SU-DHL-6 (cell line): ENCODE measurements at regions not wholly inside any gene's neighbourhood (a gene's known extent, or its start where the extent isn't known, plus 50 kb on each side); places are given as distances from the start of the nearest gene placed in this dataset.

Experiments used
- H2AFZ ChIP-seq: fragments of 200-600 bp; sonication (generic); 2 replicates; pipeline ENCODE4 v1.6.1; 2014; ENCODE audit warnings: low read depth, mild to moderate bottlenecking, moderate library complexity, mixed read lengths, antibody characterized with exemption, low read length; ENCODE audit not compliant: severe bottlenecking
- H3F3A ChIP-seq: fragments of 200-600 bp; shearing (Covaris generic); 2 replicates; pipeline ENCODE4 v1.6.0; 2016; ENCODE audit warnings: antibody characterized with exemption, mild to moderate bottlenecking; ENCODE audit not compliant: insufficient read depth
- H3K27ac ChIP-seq: fragments of 200-600 bp; sonication (generic); 2 replicates; pipeline ENCODE4 v1.5.1; 2016; ENCODE audit warnings: low read depth, mild to moderate bottlenecking, low read length, moderate library complexity, mixed read lengths
- H3K27me3 ChIP-seq: fragments of 200-600 bp; sonication (generic), shearing (Covaris generic); 2 replicates; pipeline ENCODE4 v1.6.0; 2014; ENCODE audit warnings: mild to moderate bottlenecking, low read length
- H3K36me3 ChIP-seq: fragments of 200-600 bp; sonication (generic); 2 replicates; pipeline ENCODE4 v1.6.1; 2014; ENCODE audit warnings: mild to moderate bottlenecking, low read length, mixed read lengths
- H3K4me2 ChIP-seq: fragments of 300-600, 200-600 bp; shearing (Covaris generic), sonication (generic); 2 replicates; pipeline ENCODE4 v1.6.0; 2014; ENCODE audit warnings: low read length, low read depth, mild to moderate bottlenecking; ENCODE audit not compliant: poor library complexity, severe bottlenecking
- H3K4me3 ChIP-seq: fragments of 200-600 bp; sonication (generic); 2 replicates; pipeline ENCODE4 v1.5.1; 2014; ENCODE audit warnings: antibody characterized with exemption, low read length, mild to moderate bottlenecking, mixed read lengths; ENCODE audit not compliant: insufficient read depth, poor library complexity, severe bottlenecking
- H3K79me2 ChIP-seq: fragments of 200-600 bp; sonication (generic); 2 replicates; pipeline ENCODE4 v1.6.1; 2014; ENCODE audit warnings: mild to moderate bottlenecking, low read length, moderate library complexity; ENCODE audit not compliant: insufficient read depth
- H3K9ac ChIP-seq: fragments of 200-600 bp; sonication (generic); 2 replicates; pipeline ENCODE4 v1.7.0; 2014; ENCODE audit warnings: mild to moderate bottlenecking, low read length
- H3K9me2 ChIP-seq: fragments of 200-600 bp; sonication (generic); replicated peaks from 2 replicates; pipeline ENCODE4 v1.6.1; 2014; ENCODE audit warnings: low read length; ENCODE audit not compliant: insufficient read depth
- H3K9me3 ChIP-seq: fragments of 200-600 bp; sonication (generic); 2 replicates; pipeline ENCODE4 v1.6.1; 2014; ENCODE audit warnings: low read length, mixed read lengths; ENCODE audit not compliant: insufficient read depth
- H4K20me1 ChIP-seq: fragments of 200-600 bp; sonication (generic); 2 replicates; pipeline ENCODE4 v1.6.1; 2014; ENCODE audit warnings: low read depth, mild to moderate bottlenecking, antibody characterized with exemption, low read length, moderate library complexity, mixed read lengths
- EZH2phosphoT487 ChIP-seq: fragments of 200-600 bp; sonication (generic), shearing (Covaris generic); conservative IDR thresholded peaks from 2 replicates; pipeline ENCODE4 v1.6.1; 2018; ENCODE audit warnings: mild to moderate bottlenecking, antibody characterized with exemption, low read length, moderate library complexity, mixed read lengths
- TF ChIP-seq, protein P1 (sequence below): fragments of 200-600 bp; sonication (generic); IDR thresholded peaks from one replicate; pipeline ENCODE4 v1.5.1; 2017; ENCODE audit warnings: antibody characterized with exemption, mild to moderate bottlenecking, low read length, moderate library complexity; ENCODE audit not compliant: insufficient read depth, poor library complexity, severe bottlenecking

GRCh38 chr13:73364736-73365135 is 305.9 kb downstream of the KLF5 start:
- TF ChIP-seq EZH2phosphoT487, result no peak
- TF ChIP-seq, protein P1, sequence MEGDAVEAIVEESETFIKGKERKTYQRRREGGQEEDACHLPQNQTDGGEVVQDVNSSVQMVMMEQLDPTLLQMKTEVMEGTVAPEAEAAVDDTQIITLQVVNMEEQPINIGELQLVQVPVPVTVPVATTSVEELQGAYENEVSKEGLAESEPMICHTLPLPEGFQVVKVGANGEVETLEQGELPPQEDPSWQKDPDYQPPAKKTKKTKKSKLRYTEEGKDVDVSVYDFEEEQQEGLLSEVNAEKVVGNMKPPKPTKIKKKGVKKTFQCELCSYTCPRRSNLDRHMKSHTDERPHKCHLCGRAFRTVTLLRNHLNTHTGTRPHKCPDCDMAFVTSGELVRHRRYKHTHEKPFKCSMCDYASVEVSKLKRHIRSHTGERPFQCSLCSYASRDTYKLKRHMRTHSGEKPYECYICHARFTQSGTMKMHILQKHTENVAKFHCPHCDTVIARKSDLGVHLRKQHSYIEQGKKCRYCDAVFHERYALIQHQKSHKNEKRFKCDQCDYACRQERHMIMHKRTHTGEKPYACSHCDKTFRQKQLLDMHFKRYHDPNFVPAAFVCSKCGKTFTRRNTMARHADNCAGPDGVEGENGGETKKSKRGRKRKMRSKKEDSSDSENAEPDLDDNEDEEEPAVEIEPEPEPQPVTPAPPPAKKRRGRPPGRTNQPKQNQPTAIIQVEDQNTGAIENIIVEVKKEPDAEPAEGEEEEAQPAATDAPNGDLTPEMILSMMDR, result no peak
- Histone ChIP-seq H3K27me3 (no peaks in the 10 kb centered on the region), H3K4me3 (no peak overlapping the region), H3K9me3 (no peaks in the 10 kb centered on the region), H3K4me2 (no peak overlapping the region), H4K20me1 (no peaks in the 10 kb centered on the region), H2AFZ (no peak overlapping the region), H3F3A (no peaks in the 10 kb centered on the region), H3K27ac (no peak overlapping the region), H3K9ac (no peak overlapping the region), H3K36me3 (no peaks in the 10 kb centered on the region), H3K9me2 (no peaks in the 10 kb centered on the region), H3K79me2 (no peaks in the 10 kb centered on the region)

DNA sequence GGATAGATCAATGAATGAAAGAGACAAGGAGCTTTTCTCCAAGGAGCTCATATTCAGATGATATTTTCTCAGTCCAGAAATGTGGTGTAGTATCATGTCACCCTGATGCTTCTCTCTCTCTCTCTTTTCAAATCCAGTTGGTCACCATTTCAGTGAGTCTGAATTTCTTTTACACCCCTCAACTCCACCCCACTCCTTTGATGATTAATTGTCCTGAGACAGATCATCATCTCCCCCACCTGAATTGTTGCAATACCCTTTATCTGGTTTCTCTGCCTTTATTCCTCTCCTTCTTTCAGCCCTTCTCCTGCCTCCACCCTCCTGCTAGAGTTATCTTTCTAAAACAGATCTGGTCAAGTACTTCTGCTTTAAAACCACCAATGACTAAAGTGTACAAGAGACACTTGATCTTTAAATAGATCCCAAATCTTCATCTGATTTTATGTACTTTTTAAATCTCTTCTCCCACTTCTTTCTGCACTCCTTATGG is 299.8 kb downstream of the KLF5 start:
- Histone ChIP-seq H3K9me3 (no peaks in the 10 kb centered on the region), H3F3A (no peaks in the 10 kb centered on the region), H3K27ac (no peak overlapping the region), H3K79me2 (no peaks in the 10 kb centered on the region), H3K4me3 (no peak overlapping the region), H3K27me3 (no peaks in the 10 kb centered on the region), H2AFZ (no peak overlapping the region), H3K36me3 (no peaks in the 10 kb centered on the region), H3K4me2 (no peak overlapping the region), H4K20me1 (no peaks in the 10 kb centered on the region), H3K9me2 (no peaks in the 10 kb centered on the region), H3K9ac (no peak overlapping the region)
- TF ChIP-seq, protein P1, result no peak
- TF ChIP-seq EZH2phosphoT487, result no peak

DNA sequence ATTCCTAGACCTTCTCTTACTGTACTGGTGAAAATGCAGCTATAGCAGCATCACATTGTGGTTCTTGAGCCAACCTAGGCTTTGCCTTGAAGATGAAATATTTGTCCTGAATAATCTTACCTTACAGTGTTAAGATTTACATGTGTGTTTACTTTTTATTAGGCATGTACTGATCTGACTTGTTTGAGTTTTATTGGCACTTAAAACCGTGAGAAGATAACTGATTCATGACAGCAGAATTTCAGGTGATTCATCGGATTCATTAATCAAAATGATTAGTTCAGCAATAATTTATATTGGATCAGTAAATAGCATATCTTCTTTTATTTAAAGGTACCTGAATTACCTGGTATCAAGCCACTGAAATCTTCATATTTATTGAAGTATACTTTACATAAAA is 296.3 kb downstream of the KLF5 start:
- Histone ChIP-seq H3K4me2 (no peak overlapping the region), H3K9me2 (no peaks in the 10 kb centered on the region; the same call in 1 of the 2 replicates), H3K36me3 (no peaks in the 10 kb centered on the region), H3F3A (no peaks in the 10 kb centered on the region), H2AFZ (no peak overlapping the region), H4K20me1 (no peaks in the 10 kb centered on the region), H3K4me3 (no peak overlapping the region), H3K9me3 (no peaks in the 10 kb centered on the region), H3K9ac (no peak overlapping the region), H3K27ac (no peak overlapping the region), H3K27me3 (no peaks in the 10 kb centered on the region), H3K79me2 (no peaks in the 10 kb centered on the region)
- TF ChIP-seq EZH2phosphoT487, result no peak
- TF ChIP-seq, protein P1, result no peak
